Glutamatergic neuron (in vitro differentiated cells): ENCODE measurements at regions not wholly inside any gene's neighbourhood (a gene's known extent, or its start where the extent isn't known, plus 50 kb on each side); places are given as distances from the start of the nearest gene placed in this dataset.

Experiments
- DNase-seq: peaks from one replicate; pipeline ENCODE4 v3.0.0; 2022
- H3K27ac Mint-ChIP-seq: one replicate; pipeline ENCODE4 v1.8.0; 2020; ENCODE audit warnings: mild to moderate bottlenecking, mixed read lengths, inconsistent platforms; ENCODE audit not compliant: unreplicated experiment
- H3K27me3 Mint-ChIP-seq: one replicate; pipeline ENCODE4 v1.8.0; 2020; ENCODE audit warnings: mild to moderate bottlenecking, moderate library complexity, mixed read lengths, inconsistent platforms; ENCODE audit not compliant: unreplicated experiment
- H3K36me3 Mint-ChIP-seq: one replicate; pipeline ENCODE4 v1.8.0; 2020; ENCODE audit warnings: mild to moderate bottlenecking, mixed read lengths, inconsistent platforms; ENCODE audit not compliant: unreplicated experiment
- H3K4me1 Mint-ChIP-seq: one replicate; pipeline ENCODE4 v1.8.0; 2020; ENCODE audit warnings: mild to moderate bottlenecking, low read depth, mixed read lengths, inconsistent platforms; ENCODE audit not compliant: unreplicated experiment
- H3K4me3 Mint-ChIP-seq: one replicate; pipeline ENCODE4 v1.8.0; 2020; ENCODE audit warnings: mild to moderate bottlenecking, mixed read lengths, inconsistent platforms; ENCODE audit not compliant: unreplicated experiment
- H3K9me3 Mint-ChIP-seq: one replicate; pipeline ENCODE4 v1.8.0; 2020; ENCODE audit warnings: mild to moderate bottlenecking, moderate library complexity, mixed read lengths, inconsistent platforms; ENCODE audit not compliant: unreplicated experiment
- CTCF ChIP-seq: fragments of 200-600 bp; sonication (generic); IDR thresholded peaks from one replicate; pipeline ENCODE4 v1.5.0; 2021; ENCODE audit not compliant: partially characterized antibody, unreplicated experiment

- no peaks in the 10 kb centered on the region for H3K27me3 Mint-ChIP-seq
- DNase-seq, result no peak
- H3K4me3 Mint-ChIP-seq, result no peak overlapping the region
- H3K27ac Mint-ChIP-seq, result no peak overlapping the region
- peaks cover 19% of the 10 kb centered on the region for H3K4me1 Mint-ChIP-seq
- TF ChIP-seq CTCF, result no peak
- no peaks in the 10 kb centered on the region for H3K36me3 Mint-ChIP-seq
- peaks cover 4% of the 10 kb centered on the region for H3K9me3 Mint-ChIP-seq
Observed at GRCh38 chr12:92007787-92008186, 137.9 kb downstream of the BTG1 start.

- TF ChIP-seq CTCF, result no peak
- H3K4me3 Mint-ChIP-seq, result peak overlapping the region; percentile 35
- H3K27ac Mint-ChIP-seq, result peak overlapping the region; percentile 77
- H3K4me1 Mint-ChIP-seq, result peaks cover 21% of the 10 kb centered on the region
- H3K27me3 Mint-ChIP-seq, result no peaks in the 10 kb centered on the region
- H3K9me3 Mint-ChIP-seq, result peaks cover 4% of the 10 kb centered on the region
- no peaks in the 10 kb centered on the region for H3K36me3 Mint-ChIP-seq
- no peak for DNase-seq
Observed at GRCh38 chr12:92003701-92004100, 141.9 kb downstream of the BTG1 start.

- Mint-ChIP-seq H3K27ac (peak overlapping the region; percentile 22), H3K4me1 (peaks cover 18% of the 10 kb centered on the region), H3K4me3 (no peak overlapping the region), H3K9me3 (peaks cover 1% of the 10 kb centered on the region), H3K36me3 (peaks cover 5% of the 10 kb centered on the region), H3K27me3 (no peaks in the 10 kb centered on the region)
- peak; percentile 26 for DNase-seq
- TF ChIP-seq CTCF, result no peak
Observed at GRCh38 chr12:92002673-92003382, 142.8 kb downstream of the BTG1 start.

GRCh38 chr12:92002195-92002649 lies 143.4 kb downstream of the BTG1 start:
- Mint-ChIP-seq H3K4me1 (peaks cover 18% of the 10 kb centered on the region), H3K27ac (peak overlapping the region; percentile 22)
- TF ChIP-seq CTCF, result no peak

GRCh38 chr12:92000597-92000996 lies 145.0 kb downstream of the BTG1 start:
- peaks cover 1% of the 10 kb centered on the region for H3K9me3 Mint-ChIP-seq
- DNase-seq, result no peak
- H3K36me3 Mint-ChIP-seq, result peaks cover 5% of the 10 kb centered on the region
- peaks cover 18% of the 10 kb centered on the region for H3K4me1 Mint-ChIP-seq
- TF ChIP-seq CTCF, result no peak
- no peak overlapping the region for H3K4me3 Mint-ChIP-seq
- no peak overlapping the region for H3K27ac Mint-ChIP-seq
- H3K27me3 Mint-ChIP-seq, result no peaks in the 10 kb centered on the region

More at GRCh38 chr12:92002195-92002649, 143.4 kb downstream of the BTG1 start:
- Mint-ChIP-seq H3K4me3 (no peak overlapping the region), H3K9me3 (peaks cover 1% of the 10 kb centered on the region), H3K27me3 (no peaks in the 10 kb centered on the region), H3K36me3 (peaks cover 5% of the 10 kb centered on the region)
- DNase-seq, result no peak
